Endothelial cell of umbilical vein (primary cell): ENCODE measurements at regions not wholly inside any gene's neighbourhood (a gene's known extent, or its start where the extent isn't known, plus 50 kb on each side); places are given as distances from the start of the nearest gene placed in this dataset.

ENCODE experiments used
- BruUV-seq: library from RNA; stranded (reverse); fragments of 400-500 nt; replicated peaks from 2 replicates; lab custom pipeline; 2021; lab: Mats Ljungman, UMichigan
- CTCF ChIA-PET: fragments of 300-600, 350-600 bp; sonication (Branson Sonifier 250); formaldehyde crosslinking; loops from one replicate; lab custom pipeline; 2021; ENCODE audit warnings: antibody characterized with exemption, inconsistent platforms; lab: Charles Lee
- POLR2A ChIA-PET: fragments of 300-600, 350-600 bp; sonication (Branson Sonifier 250); formaldehyde crosslinking; loops from one replicate; lab custom pipeline; 2021; ENCODE audit warnings: antibody characterized with exemption, inconsistent platforms; lab: Charles Lee
- DNase-seq: peaks from one replicate; pipeline ENCODE4 v3.0.0-alpha.2; 2011; ENCODE audit warnings: low read depth, low spot score
- FAIRE-seq: peaks from 2 replicates; lab custom pipeline; 2011; peaks lifted over from hg19 to GRCh38; lab: Jason Lieb, UNC
- H2AFZ ChIP-seq: 2 replicates; pipeline ENCODE4 v1.6.0; 2012; ENCODE audit warnings: low read depth, low read length, control low read depth, inconsistent platforms
- H3K27ac ChIP-seq: 2 replicates; pipeline ENCODE4 v1.5.1; 2011; ENCODE audit warnings: low read depth, mild to moderate bottlenecking, control low read depth, low read length, moderate library complexity; ENCODE audit not compliant: insufficient read depth
- H3K27me3 ChIP-seq, 2 experiments: 2 replicates each; pipeline versions ENCODE4 v1.6.0 to v1.6.1; 2011; ENCODE audit warnings: low read length in 2 of 2, mixed read lengths in 1 of 2; ENCODE audit not compliant: control insufficient read depth in 2 of 2, insufficient read depth in 2 of 2
- H3K36me3 ChIP-seq, 2 experiments: 2 replicates in 1 of 2; 3 replicates in 1 of 2; pipeline ENCODE4 v1.5.1; 2011; ENCODE audit warnings: low read length in 2 of 2, mild to moderate bottlenecking in 1 of 2, moderate library complexity in 1 of 2; ENCODE audit not compliant: control insufficient read depth in 2 of 2, insufficient read depth in 2 of 2; ENCODE audit errors: extremely low read depth in 1 of 2
- H3K4me1 ChIP-seq: 3 replicates; pipeline ENCODE4 v1.5.1; 2011; ENCODE audit warnings: mild to moderate bottlenecking, low read length; ENCODE audit not compliant: control insufficient read depth, insufficient read depth; ENCODE audit errors: extremely low read depth
- H3K4me2 ChIP-seq: 2 replicates; pipeline ENCODE4 v1.6.1; 2011; ENCODE audit warnings: low read length, control low read depth, mixed read lengths; ENCODE audit not compliant: insufficient read depth
- H3K4me3 ChIP-seq, 3 experiments: fragments of 200-600 bp in 1 of 3; sonication (generic), shearing (Covaris generic) in 1 of 3; replicated peaks in 1 of 3; 2 replicates each; pipeline ENCODE4 v1.5.1; 2011 to 2016; ENCODE audit warnings: control low read depth in 3 of 3, low read length in 3 of 3, mild to moderate bottlenecking in 2 of 3, inconsistent platforms in 1 of 3, low read depth in 1 of 3, moderate library complexity in 1 of 3; ENCODE audit not compliant: insufficient read depth in 1 of 3
- H3K79me2 ChIP-seq: 2 replicates; pipeline ENCODE4 v1.6.0; 2012; ENCODE audit warnings: low read length, inconsistent platforms; ENCODE audit not compliant: control insufficient read depth, insufficient read depth
- H3K9ac ChIP-seq: replicated peaks from 2 replicates; pipeline ENCODE3; 2011; ENCODE audit warnings: low read length, control low read depth; ENCODE audit not compliant: insufficient read depth; ENCODE audit errors: extremely low read depth
- H3K9me1 ChIP-seq: replicated peaks from 3 replicates; pipeline ENCODE4 v1.6.0; 2011; ENCODE audit warnings: mild to moderate bottlenecking, low read length; ENCODE audit not compliant: control insufficient read depth, insufficient read depth; ENCODE audit errors: extremely low read depth
- H3K9me3 ChIP-seq: replicated peaks from 2 replicates; pipeline ENCODE4 v1.5.1; 2012; ENCODE audit warnings: low read length, inconsistent platforms; ENCODE audit not compliant: control insufficient read depth, insufficient read depth
- H4K20me1 ChIP-seq: replicated peaks from 2 replicates; pipeline ENCODE3; 2011; ENCODE audit warnings: mild to moderate bottlenecking, low read length; ENCODE audit not compliant: control insufficient read depth, insufficient read depth; ENCODE audit errors: extremely low read depth
- FOS ChIP-seq: IDR thresholded peaks from 2 replicates; pipeline ENCODE4 v1.6.1; 2011; ENCODE audit warnings: mild to moderate bottlenecking, low read length, moderate library complexity, borderline replicate concordance; ENCODE audit not compliant: insufficient read depth
- GATA2 ChIP-seq: IDR thresholded peaks from 2 replicates; pipeline ENCODE4 v1.7.0; 2011; ENCODE audit warnings: low read depth, mild to moderate bottlenecking, moderate library complexity, mixed read lengths, low read length; ENCODE audit not compliant: insufficient read length, insufficient read depth
- MYC ChIP-seq: IDR thresholded peaks from one replicate; pipeline ENCODE4 v1.6.1; 2011; ENCODE audit warnings: mild to moderate bottlenecking, low read depth, low read length
- POLR2A ChIP-seq: IDR thresholded peaks from 2 replicates; pipeline ENCODE4 v1.6.1; 2012; ENCODE audit warnings: low read depth, mild to moderate bottlenecking, control low read depth, low read length
- dilution Hi-C: fragments of 300-500 bp; cut with MboI; formaldehyde crosslinking; loops from one replicate; pipeline ENCODE4 v1.15.0; 2019; ENCODE audit warnings: low sequenced_read_pairs; ENCODE audit not compliant: extremely low pct_ligation_motif_present
- intact Hi-C: fragments of 100-400 bp; cut with micrococcal nuclease; formaldehyde crosslinking; loops from one replicate; pipeline ENCODE4 v1.10.0; 2022
- TF ChIP-seq, protein P1 (sequence below): IDR thresholded peaks from 2 replicates; pipeline ENCODE4 v1.6.1; 2011; ENCODE audit not compliant: insufficient read depth, insufficient read length
- TF ChIP-seq, protein P2 (sequence below), 2 donors: IDR thresholded peaks; 1 replicate in 1 of 2; 2 replicates in 1 of 2; pipeline ENCODE4 v1.5.1; 2011; ENCODE audit warnings: low read length in 2 of 2, mild to moderate bottlenecking in 2 of 2, moderate library complexity in 2 of 2, control low read depth in 1 of 2, inconsistent platforms in 1 of 2, low read depth in 1 of 2; ENCODE audit not compliant: insufficient read depth in 1 of 2; ENCODE audit errors: extremely low read depth in 1 of 2

- CTCF ChIA-PET = no interaction called here
- no peaks in the 10 kb centered on the region for H3K36me3 ChIP-seq
- no TSS peak for BruUV-seq
- no peak overlapping the region for H3K27ac ChIP-seq
- H3K27me3 ChIP-seq = no peaks in the 10 kb centered on the region
- H4K20me1 ChIP-seq = no peaks in the 10 kb centered on the region
- H3K9me1 ChIP-seq = no peaks in the 10 kb centered on the region
- peak; percentile 47 for DNase-seq
- H3K79me2 ChIP-seq = no peaks in the 10 kb centered on the region
- no peak overlapping the region for H3K4me2 ChIP-seq
- dilution Hi-C loops (no loop called here), intact Hi-C loops (no loop called here)
- TF ChIP-seq, protein P1, sequence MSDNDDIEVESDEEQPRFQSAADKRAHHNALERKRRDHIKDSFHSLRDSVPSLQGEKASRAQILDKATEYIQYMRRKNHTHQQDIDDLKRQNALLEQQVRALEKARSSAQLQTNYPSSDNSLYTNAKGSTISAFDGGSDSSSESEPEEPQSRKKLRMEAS = no peak
- TF ChIP-seq FOS = no peak
- no peak for TF ChIP-seq MYC
- no peak for TF ChIP-seq GATA2
- TF ChIP-seq POLR2A = no peak
- TF ChIP-seq, protein P2, sequence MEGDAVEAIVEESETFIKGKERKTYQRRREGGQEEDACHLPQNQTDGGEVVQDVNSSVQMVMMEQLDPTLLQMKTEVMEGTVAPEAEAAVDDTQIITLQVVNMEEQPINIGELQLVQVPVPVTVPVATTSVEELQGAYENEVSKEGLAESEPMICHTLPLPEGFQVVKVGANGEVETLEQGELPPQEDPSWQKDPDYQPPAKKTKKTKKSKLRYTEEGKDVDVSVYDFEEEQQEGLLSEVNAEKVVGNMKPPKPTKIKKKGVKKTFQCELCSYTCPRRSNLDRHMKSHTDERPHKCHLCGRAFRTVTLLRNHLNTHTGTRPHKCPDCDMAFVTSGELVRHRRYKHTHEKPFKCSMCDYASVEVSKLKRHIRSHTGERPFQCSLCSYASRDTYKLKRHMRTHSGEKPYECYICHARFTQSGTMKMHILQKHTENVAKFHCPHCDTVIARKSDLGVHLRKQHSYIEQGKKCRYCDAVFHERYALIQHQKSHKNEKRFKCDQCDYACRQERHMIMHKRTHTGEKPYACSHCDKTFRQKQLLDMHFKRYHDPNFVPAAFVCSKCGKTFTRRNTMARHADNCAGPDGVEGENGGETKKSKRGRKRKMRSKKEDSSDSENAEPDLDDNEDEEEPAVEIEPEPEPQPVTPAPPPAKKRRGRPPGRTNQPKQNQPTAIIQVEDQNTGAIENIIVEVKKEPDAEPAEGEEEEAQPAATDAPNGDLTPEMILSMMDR (IDR thresholded peaks at IDR 0.05; ENCODE audit: extremely low read depth in 1 of 2, insufficient read depth in 1 of 2, low read depth in 1 of 2, low read length in 2 of 2) = peak; percentile 30 to 39
- no peaks in the 10 kb centered on the region for H3K4me1 ChIP-seq
- POLR2A ChIA-PET = no interaction called here
- H3K4me3 ChIP-seq = no peak overlapping the region
- H3K9me3 ChIP-seq = no peaks in the 10 kb centered on the region
- no peak for FAIRE-seq
- no peak overlapping the region for H3K9ac ChIP-seq
- H2AFZ ChIP-seq = no peak overlapping the region
These were observed 54.7 kb upstream of the MAN1A2 start for GRCh38 chr1:117312453-117313138.
